Common myeloid progenitor, CD34-positive (primary cell): ENCODE measurements at regions not wholly inside any gene's neighbourhood (a gene's known extent, or its start where the extent isn't known, plus 50 kb on each side); places are given as distances from the start of the nearest gene placed in this dataset.

Experiments used
- CTCF ChIA-PET: fragments of 350-600 bp; sonication (Branson Sonifier 250); formaldehyde crosslinking; loops from one replicate; lab custom pipeline; 2021; ENCODE audit warnings: antibody characterized with exemption; lab: Charles Lee
- POLR2A ChIA-PET: fragments of 350-600 bp; sonication (Branson Sonifier 250); formaldehyde crosslinking; loops from one replicate; lab custom pipeline; 2021; ENCODE audit warnings: antibody characterized with exemption; lab: Charles Lee
- DNase-seq, 3 donors: peaks; one replicate each; pipeline versions ENCODE4 v3.0.0 to v3.0.0-alpha.2; 2013
- H3K27ac ChIP-seq, 2 experiments: 1 replicate in 1 of 2; 2 replicates in 1 of 2; pipeline ENCODE4 v1.7.0; 2013; ENCODE audit warnings: inconsistent platforms in 2 of 2, low read length in 2 of 2, mild to moderate bottlenecking in 2 of 2, low read depth in 1 of 2, moderate library complexity in 1 of 2; ENCODE audit not compliant: severe bottlenecking in 2 of 2, insufficient read depth in 1 of 2, poor library complexity in 1 of 2
- H3K27me3 ChIP-seq, 5 experiments: replicated peaks in 2 of 5; 1 replicate in 3 of 5; 2 replicates in 2 of 5; pipeline versions ENCODE4 v1.6.1 to v1.7.0; 2013; ENCODE audit warnings: low read length in 4 of 5, mild to moderate bottlenecking in 2 of 5, moderate library complexity in 2 of 5, inconsistent platforms in 1 of 5; ENCODE audit not compliant: insufficient read depth in 5 of 5, control insufficient read depth in 4 of 5
- H3K36me3 ChIP-seq, 4 experiments: 1 replicate in 2 of 4; 2 replicates in 2 of 4; pipeline versions ENCODE4 v1.6.1 to v1.7.0; 2013; ENCODE audit warnings: low read length in 3 of 4, control low read depth in 1 of 4, mild to moderate bottlenecking in 1 of 4; ENCODE audit not compliant: control insufficient read depth in 4 of 4, insufficient read depth in 4 of 4
- H3K4me1 ChIP-seq, 4 experiments: 1 replicate in 3 of 4; 2 replicates in 1 of 4; pipeline versions ENCODE4 v1.6.1 to v1.7.1; 2013; ENCODE audit warnings: low read length in 3 of 4, mild to moderate bottlenecking in 3 of 4, control low read depth in 1 of 4, inconsistent platforms in 1 of 4, moderate library complexity in 1 of 4; ENCODE audit not compliant: control insufficient read depth in 4 of 4, insufficient read depth in 4 of 4; ENCODE audit errors: control extremely low read depth in 1 of 4
- H3K4me3 ChIP-seq, 7 experiments: 1 replicate in 4 of 7; 2 replicates in 3 of 7; pipeline versions ENCODE4 v1.5.1 to v1.7.0; 2013; ENCODE audit warnings: mild to moderate bottlenecking in 7 of 7, low read length in 6 of 7, moderate library complexity in 6 of 7, inconsistent platforms in 2 of 7, low read depth in 2 of 7, control low read depth in 1 of 7; ENCODE audit not compliant: insufficient read depth in 4 of 7, control insufficient read depth in 1 of 7; ENCODE audit errors: extremely low read depth in 1 of 7
- H3K9me3 ChIP-seq, 5 experiments: 1 replicate in 4 of 5; 2 replicates in 1 of 5; pipeline versions ENCODE4 v1.6.1 to v1.7.1; 2013; ENCODE audit warnings: low read length in 4 of 5, mild to moderate bottlenecking in 2 of 5, inconsistent platforms in 1 of 5, low read depth in 1 of 5, moderate library complexity in 1 of 5; ENCODE audit not compliant: control insufficient read depth in 4 of 5, insufficient read depth in 2 of 5; ENCODE audit errors: control extremely low read depth in 1 of 5
- WGBS: methylation state at CpG from one replicate; pipeline ENCODE4 v1.1.5; 2013; ENCODE audit not compliant: insufficient coverage; 5-methylcytosine and 5-hydroxymethylcytosine counted together

GRCh38 chr5:139745132-139745799 is 50.3 kb upstream of the PSD2 start:
- WGBS, result 60% methylated on average over 11 of the region's 17 CpGs
- Histone ChIP-seq H3K4me3 (peak overlapping the region in 1 of 7 experiments; percentile 33), H3K36me3 (no peaks in the 10 kb centered on the region), H3K27me3 (peaks cover 0 to 42% (median 21%) of the 10 kb centered on the region in 5 experiments), H3K27ac (no peak overlapping the region), H3K9me3 (no peaks in the 10 kb centered on the region), H3K4me1 (peaks cover 0 to 45% (median 41%) of the 10 kb centered on the region in 4 experiments)
- POLR2A ChIA-PET, result interaction anchor here (0.6 to 2.6 kb wide), 3 partner anchors 32 to 94 kb away, joined by 3 to 6 read pairs (median 3); no protein-coding TSS in a partner anchor
- CTCF ChIA-PET, result interaction anchor here (1.2 to 3.1 kb wide), 5 partner anchors 15 to 110 kb away, joined by 3 to 12 read pairs (median 11); no protein-coding TSS in a partner anchor
- peak; percentile 60 to 89 (median 89) for DNase-seq

DNA sequence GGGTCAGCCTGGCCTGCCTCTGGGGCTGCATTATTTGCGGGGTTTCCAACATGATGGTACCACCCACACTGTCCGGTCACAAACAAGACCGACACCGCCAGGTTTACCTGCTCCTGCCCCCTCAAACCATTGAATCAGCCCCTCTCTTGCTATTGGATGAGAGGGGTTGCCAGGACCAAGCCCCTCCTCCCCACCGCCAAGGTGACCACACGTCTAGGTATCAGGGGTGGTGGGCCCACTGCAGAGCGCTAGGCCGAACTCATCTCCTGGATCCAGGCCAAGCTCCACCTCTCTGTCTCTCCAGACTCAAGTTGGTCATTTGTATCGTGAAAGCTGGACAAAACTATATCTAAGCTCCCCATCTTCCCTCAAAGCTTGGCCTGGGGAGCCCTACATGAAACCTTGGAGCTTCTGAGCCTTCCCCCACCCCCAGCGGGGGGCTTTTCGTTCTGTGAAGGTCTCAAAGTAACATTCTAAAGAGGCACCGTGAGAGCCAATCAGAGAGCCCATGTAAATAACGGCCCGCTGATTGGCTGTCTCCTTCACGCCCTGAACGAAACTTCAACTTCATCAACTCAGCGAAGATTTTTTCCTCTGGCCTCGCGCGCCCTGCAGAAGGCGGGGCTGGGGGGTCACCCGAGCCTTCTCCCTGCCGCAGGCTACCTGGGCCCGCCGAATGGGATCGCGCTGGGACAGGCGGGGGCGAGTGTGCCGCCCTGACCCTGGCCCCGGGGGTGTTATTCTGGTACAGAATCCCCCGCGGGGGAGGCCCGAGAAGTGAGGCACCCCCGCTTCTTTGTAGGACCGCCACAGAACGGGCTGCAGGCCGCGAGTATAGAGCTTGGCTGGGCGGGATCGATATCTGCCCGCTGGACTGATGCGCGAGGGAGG is 49.6 kb upstream of the PSD2 start:
- no peaks in the 10 kb centered on the region for H3K9me3 ChIP-seq
- peak overlapping the region in 3 of 7 experiments; percentile 33 to 68 (median 54) for H3K4me3 ChIP-seq
- no peaks in the 10 kb centered on the region for H3K36me3 ChIP-seq
- peaks cover 0 to 49% (median 21%) of the 10 kb centered on the region in 5 experiments for H3K27me3 ChIP-seq
- peak; percentile 57 to 75 (median 75) for DNase-seq
- POLR2A ChIA-PET, result interaction anchor here (0.6 to 2.6 kb wide), 2 partner anchors 36 to 94 kb away, joined by 3 to 6 read pairs; no protein-coding TSS in a partner anchor
- peaks cover 0 to 45% (median 41%) of the 10 kb centered on the region in 4 experiments for H3K4me1 ChIP-seq
- 8% methylated on average over 34 of the region's 44 CpGs for WGBS
- CTCF ChIA-PET, result interaction anchor here (1.2 to 2.9 kb wide), 4 partner anchors 14 to 111 kb away, joined by 3 to 12 read pairs (median 4); no protein-coding TSS in a partner anchor
- H3K27ac ChIP-seq, result no peak overlapping the region
